LNCaP clone FGC (cell line): ENCODE measurements at regions not wholly inside any gene's neighbourhood (a gene's known extent, or its start where the extent isn't known, plus 50 kb on each side); places are given as distances from the start of the nearest gene placed in this dataset.

Experiments used
- DNase-seq: peaks from one replicate; pipeline ENCODE4 v3.0.0-alpha.2; 2011; ENCODE audit warnings: low read depth
- H3K4me3 ChIP-seq: 2 replicates; pipeline ENCODE4 v1.5.1; 2011; ENCODE audit warnings: mild to moderate bottlenecking, low read depth, low read length, control low read depth
- CTCF ChIP-seq: IDR thresholded peaks from 2 replicates; pipeline ENCODE4 v1.5.1; 2012; ENCODE audit warnings: mild to moderate bottlenecking; ENCODE audit not compliant: control insufficient read depth, insufficient read depth; ENCODE audit errors: extremely low read depth

GRCh38 chr2:144042751-144043150, 477.2 kb downstream of the ZEB2 start:
- no peak for DNase-seq
- TF ChIP-seq CTCF: no peak
- no peak overlapping the region for H3K4me3 ChIP-seq

GRCh38 chr2:144041612-144042011, 478.3 kb downstream of the ZEB2 start:
- H3K4me3 ChIP-seq: no peak overlapping the region
- no peak for TF ChIP-seq CTCF
- DNase-seq: no peak

- DNase-seq: no peak
- no peak overlapping the region for H3K4me3 ChIP-seq
- TF ChIP-seq CTCF: no peak
Observed at GRCh38 chr2:144040834-144041233, 479.1 kb downstream of the ZEB2 start.

- no peak for TF ChIP-seq CTCF
- no peak for DNase-seq
Observed at GRCh38 chr2:144032566-144032965, 487.4 kb downstream of the ZEB2 start.

GRCh38 chr2:144030791-144031190, 489.1 kb downstream of the ZEB2 start:
- no peak for TF ChIP-seq CTCF
- no peak overlapping the region for H3K4me3 ChIP-seq
- no peak for DNase-seq

More at GRCh38 chr2:144032566-144032965, 487.4 kb downstream of the ZEB2 start:
- H3K4me3 ChIP-seq: no peak overlapping the region

- no peak overlapping the region for H3K4me3 ChIP-seq
- TF ChIP-seq CTCF: no peak
- no peak for DNase-seq
Observed at GRCh38 chr2:144027593-144027992, 492.3 kb downstream of the ZEB2 start.

- TF ChIP-seq CTCF: no peak
- DNase-seq: no peak
- H3K4me3 ChIP-seq: no peak overlapping the region
Observed at GRCh38 chr2:144026753-144027152, 493.2 kb downstream of the ZEB2 start.
